Mesothelial cell of epicardium (in vitro differentiated cells): ENCODE measurements at regions not wholly inside any gene's neighbourhood (a gene's known extent, or its start where the extent isn't known, plus 50 kb on each side); places are given as distances from the start of the nearest gene placed in this dataset.

Experiments
- DNase-seq, 2 experiments: peaks; one replicate each; pipeline ENCODE4 v3.0.0; 2021; ENCODE audit warnings: low spot score in 2 of 2; ENCODE audit not compliant: unreplicated experiment in 2 of 2
- H3K27ac Mint-ChIP-seq: 2 replicates; pipeline ENCODE4 v1.8.0; 2021; ENCODE audit warnings: mixed read lengths
- H3K27me3 Mint-ChIP-seq: 2 replicates; pipeline ENCODE4 v1.8.0; 2021; ENCODE audit warnings: low read depth, mixed read lengths
- H3K36me3 Mint-ChIP-seq: 2 replicates; pipeline ENCODE4 v1.8.0; 2021; ENCODE audit warnings: mixed read lengths
- H3K4me1 Mint-ChIP-seq: 2 replicates; pipeline ENCODE4 v1.8.0; 2021; ENCODE audit warnings: mixed read lengths
- H3K4me3 Mint-ChIP-seq: 2 replicates; pipeline ENCODE4 v1.8.0; 2021; ENCODE audit warnings: mild to moderate bottlenecking, moderate library complexity, mixed read lengths
- H3K9me3 Mint-ChIP-seq: 2 replicates; pipeline ENCODE4 v1.8.0; 2021; ENCODE audit warnings: mixed read lengths
- TF ChIP-seq, protein P1 (sequence below): fragments of 200-600 bp; sonication (generic); IDR thresholded peaks from one replicate; pipeline ENCODE4 v1.5.0; 2021; ENCODE audit warnings: antibody characterized with exemption; ENCODE audit not compliant: unreplicated experiment

DNA sequence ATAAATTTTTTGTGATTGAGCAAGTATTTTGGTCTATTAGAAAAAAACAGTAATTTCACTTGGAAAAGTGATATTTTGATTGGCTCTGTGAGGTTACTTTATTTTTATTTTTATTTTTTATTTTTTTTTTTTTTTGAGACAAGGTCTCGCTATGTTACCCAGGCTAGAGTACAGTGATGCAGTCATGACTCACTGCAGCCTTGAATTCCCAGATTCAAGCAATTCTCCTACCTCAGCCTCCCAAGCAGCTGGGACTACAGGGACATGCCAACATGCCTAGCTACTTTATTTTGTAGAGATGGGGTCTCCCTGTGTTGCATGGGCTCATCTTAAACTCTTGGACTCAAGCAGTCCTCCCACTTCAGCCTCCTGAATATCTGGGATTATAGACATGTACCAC lies 60.9 kb upstream of the MGAT5 start:
- Mint-ChIP-seq H3K27ac (no peak overlapping the region), H3K4me1 (peaks cover 5% of the 10 kb centered on the region), H3K36me3 (peaks cover 3% of the 10 kb centered on the region), H3K27me3 (no peaks in the 10 kb centered on the region), H3K9me3 (peaks cover 4% of the 10 kb centered on the region), H3K4me3 (no peak overlapping the region)
- TF ChIP-seq, protein P1, sequence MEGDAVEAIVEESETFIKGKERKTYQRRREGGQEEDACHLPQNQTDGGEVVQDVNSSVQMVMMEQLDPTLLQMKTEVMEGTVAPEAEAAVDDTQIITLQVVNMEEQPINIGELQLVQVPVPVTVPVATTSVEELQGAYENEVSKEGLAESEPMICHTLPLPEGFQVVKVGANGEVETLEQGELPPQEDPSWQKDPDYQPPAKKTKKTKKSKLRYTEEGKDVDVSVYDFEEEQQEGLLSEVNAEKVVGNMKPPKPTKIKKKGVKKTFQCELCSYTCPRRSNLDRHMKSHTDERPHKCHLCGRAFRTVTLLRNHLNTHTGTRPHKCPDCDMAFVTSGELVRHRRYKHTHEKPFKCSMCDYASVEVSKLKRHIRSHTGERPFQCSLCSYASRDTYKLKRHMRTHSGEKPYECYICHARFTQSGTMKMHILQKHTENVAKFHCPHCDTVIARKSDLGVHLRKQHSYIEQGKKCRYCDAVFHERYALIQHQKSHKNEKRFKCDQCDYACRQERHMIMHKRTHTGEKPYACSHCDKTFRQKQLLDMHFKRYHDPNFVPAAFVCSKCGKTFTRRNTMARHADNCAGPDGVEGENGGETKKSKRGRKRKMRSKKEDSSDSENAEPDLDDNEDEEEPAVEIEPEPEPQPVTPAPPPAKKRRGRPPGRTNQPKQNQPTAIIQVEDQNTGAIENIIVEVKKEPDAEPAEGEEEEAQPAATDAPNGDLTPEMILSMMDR, result no peak
- DNase-seq, result no peak

DNA sequence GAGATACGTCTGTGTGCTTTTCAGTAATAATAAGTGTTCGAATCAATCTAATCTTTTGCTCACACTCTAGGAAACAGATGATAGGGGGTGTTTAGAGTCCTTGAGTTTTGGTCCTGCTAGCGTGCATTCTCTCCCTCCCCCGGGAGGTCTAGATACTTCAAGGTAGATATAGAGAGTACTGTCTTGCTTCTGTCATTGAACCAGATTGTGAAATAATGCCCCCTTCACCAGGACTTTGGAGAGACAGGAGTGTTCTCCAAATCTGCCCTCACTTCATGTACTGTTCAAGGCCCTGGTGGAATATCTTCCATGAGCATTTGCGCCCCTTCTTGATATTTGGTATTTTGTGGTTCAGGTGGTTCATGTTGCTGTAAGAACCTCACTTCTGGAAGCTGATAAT lies 59.4 kb upstream of the MGAT5 start:
- no peak for DNase-seq
- peaks cover 4% of the 10 kb centered on the region for H3K9me3 Mint-ChIP-seq
- H3K4me1 Mint-ChIP-seq, result peaks cover 5% of the 10 kb centered on the region
- H3K4me3 Mint-ChIP-seq, result no peak overlapping the region
- H3K36me3 Mint-ChIP-seq, result peaks cover 3% of the 10 kb centered on the region
- TF ChIP-seq, protein P1, result no peak
- no peak overlapping the region for H3K27ac Mint-ChIP-seq
- H3K27me3 Mint-ChIP-seq, result no peaks in the 10 kb centered on the region

DNA sequence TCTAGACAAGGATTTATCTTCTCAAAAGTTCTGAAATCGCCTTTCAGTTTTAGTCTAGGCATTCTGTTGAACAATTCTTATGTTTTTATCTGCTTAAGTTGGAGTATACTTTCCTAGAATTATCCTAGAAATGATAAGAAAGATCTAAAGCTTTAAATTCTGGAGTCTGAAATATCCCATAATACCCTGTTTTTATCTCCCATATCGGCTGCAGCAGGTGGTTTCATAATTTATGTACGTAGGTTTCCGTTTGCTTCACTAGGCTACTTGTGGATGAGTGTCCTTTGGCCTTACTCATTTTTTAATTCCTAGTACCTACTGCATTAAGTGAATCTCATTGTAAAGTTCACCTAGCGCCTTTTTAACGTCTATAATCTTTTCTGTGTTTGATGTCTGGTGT lies 58.5 kb upstream of the MGAT5 start:
- Mint-ChIP-seq H3K4me3 (no peak overlapping the region), H3K9me3 (peaks cover 4% of the 10 kb centered on the region), H3K27me3 (no peaks in the 10 kb centered on the region), H3K27ac (no peak overlapping the region), H3K4me1 (peaks cover 5% of the 10 kb centered on the region), H3K36me3 (peaks cover 3% of the 10 kb centered on the region)
- DNase-seq, result no peak
- TF ChIP-seq, protein P1, result no peak

DNA sequence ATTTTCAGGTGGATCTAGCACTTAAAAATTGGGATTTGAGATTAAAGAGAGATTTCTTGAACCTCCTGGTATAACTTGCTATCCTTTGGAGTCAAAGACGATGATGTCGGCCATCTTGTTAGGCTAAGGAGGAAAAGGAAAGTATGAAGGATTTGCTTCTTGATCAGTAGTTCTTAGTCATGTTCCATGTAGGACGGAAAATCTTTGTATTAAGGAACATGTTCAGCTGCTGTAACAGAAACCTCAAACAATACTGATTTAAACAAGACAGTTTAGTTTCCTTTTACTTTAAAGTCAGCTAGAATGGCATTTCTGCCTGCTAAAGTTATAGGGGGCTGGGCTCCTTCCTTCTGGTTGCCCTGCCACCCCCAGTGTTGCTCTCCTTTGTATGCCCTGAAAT lies 56.4 kb upstream of the MGAT5 start:
- Mint-ChIP-seq H3K27me3 (no peaks in the 10 kb centered on the region), H3K9me3 (no peaks in the 10 kb centered on the region), H3K4me3 (no peak overlapping the region), H3K27ac (no peak overlapping the region), H3K36me3 (no peaks in the 10 kb centered on the region), H3K4me1 (peaks cover 11% of the 10 kb centered on the region)
- no peak for DNase-seq
- TF ChIP-seq, protein P1, result no peak

DNA sequence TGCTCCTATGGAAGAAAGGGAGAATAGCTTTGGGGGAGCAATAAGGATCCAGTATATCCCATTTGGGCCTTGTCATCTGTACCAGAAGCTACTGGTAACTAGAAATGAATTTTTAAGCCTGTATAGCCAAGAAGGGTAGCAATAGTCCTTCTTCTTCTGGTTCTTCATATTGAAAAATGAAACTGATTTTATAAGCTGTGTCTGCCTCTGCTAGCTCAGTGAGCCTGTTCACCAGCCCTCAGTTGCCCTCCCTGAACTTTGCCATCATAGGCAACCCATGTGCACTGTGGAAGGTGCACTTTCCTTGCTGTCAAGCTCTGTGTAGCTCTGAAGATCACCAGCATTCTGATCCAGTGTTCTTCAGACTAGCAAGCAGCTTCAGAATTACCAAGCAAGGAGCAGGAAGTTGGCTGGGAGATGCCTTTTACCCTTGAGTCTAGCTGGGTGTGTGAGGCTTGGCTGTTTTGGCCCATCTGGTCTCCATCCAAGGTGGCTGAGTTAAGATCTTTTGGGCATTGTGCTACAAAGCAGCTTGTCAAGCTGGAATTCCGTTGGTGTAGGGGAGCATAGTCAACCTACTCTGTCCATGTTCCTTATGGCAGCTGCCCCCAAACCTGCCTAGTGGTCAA lies 55.8 kb upstream of the MGAT5 start:
- TF ChIP-seq, protein P1, result no peak
- DNase-seq, result no peak
- no peak overlapping the region for H3K27ac Mint-ChIP-seq
- no peak overlapping the region for H3K4me3 Mint-ChIP-seq
- no peaks in the 10 kb centered on the region for H3K27me3 Mint-ChIP-seq
- H3K9me3 Mint-ChIP-seq, result no peaks in the 10 kb centered on the region
- H3K36me3 Mint-ChIP-seq, result no peaks in the 10 kb centered on the region
- H3K4me1 Mint-ChIP-seq, result peaks cover 14% of the 10 kb centered on the region

DNA sequence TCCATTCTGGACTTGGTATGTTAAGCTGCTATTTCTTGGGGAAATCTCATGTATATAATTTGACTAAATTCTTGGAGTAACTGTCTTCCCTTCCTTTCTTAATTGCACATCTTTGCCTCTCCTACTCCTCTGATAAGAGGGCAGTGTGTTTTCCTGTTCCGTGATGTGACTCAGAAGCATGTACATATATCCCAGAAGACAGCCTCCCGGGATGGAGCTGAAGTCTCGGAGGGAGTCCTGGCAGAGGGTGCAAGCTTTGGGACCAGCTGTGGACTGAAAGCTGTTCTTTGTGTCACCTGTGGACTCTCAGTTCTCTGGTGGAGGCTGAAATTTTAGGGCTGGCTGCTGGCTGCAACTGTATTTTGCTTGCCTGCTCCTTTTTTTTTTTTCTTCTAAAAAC lies 54.7 kb upstream of the MGAT5 start:
- Mint-ChIP-seq H3K4me3 (no peak overlapping the region), H3K27ac (no peak overlapping the region), H3K36me3 (no peaks in the 10 kb centered on the region), H3K9me3 (no peaks in the 10 kb centered on the region), H3K27me3 (no peaks in the 10 kb centered on the region), H3K4me1 (peaks cover 14% of the 10 kb centered on the region)
- DNase-seq, result no peak
- TF ChIP-seq, protein P1, result no peak
